HEK293 (cell line): ENCODE measurements at regions not wholly inside any gene's neighbourhood (a gene's known extent, or its start where the extent isn't known, plus 50 kb on each side); places are given as distances from the start of the nearest gene placed in this dataset.

Experiments used
- CTCF ChIA-PET: fragments of 350-600 bp; formaldehyde crosslinking; extraction: SDS; loops from one replicate; lab custom pipeline; 2021; ENCODE audit warnings: antibody characterized with exemption; lab: Yijun Ruan, JAX
- POLR2A ChIA-PET: fragments of 300-600 bp; formaldehyde crosslinking; extraction: SDS; loops from one replicate; lab custom pipeline; 2020; ENCODE audit warnings: antibody characterized with exemption, inconsistent platforms; lab: Yijun Ruan, JAX
- H3K27ac ChIP-seq: fragments of 200-500 bp; sonication (Bioruptor generic); 2 replicates; pipeline ENCODE4 v1.5.1; 2014; ENCODE audit warnings: low read depth, low read length, control low read depth, inconsistent platforms; ENCODE audit errors: extremely low read depth
- H3K36me3 ChIP-seq, 2 experiments: fragments of 200-500 bp in 1 of 2; sonication (Bioruptor generic) in 1 of 2; 1 replicate in 1 of 2; 2 replicates in 1 of 2; pipeline ENCODE4 v1.5.1; 2014 to 2017; ENCODE audit warnings: inconsistent platforms in 2 of 2, low read length in 2 of 2; ENCODE audit not compliant: control insufficient read depth in 2 of 2, insufficient read depth in 1 of 2
- H3K4me1 ChIP-seq: fragments of 200-500 bp; sonication (Bioruptor generic); 2 replicates; pipeline ENCODE4 v1.5.1; 2014; ENCODE audit warnings: mild to moderate bottlenecking, low read length, inconsistent platforms; ENCODE audit not compliant: control insufficient read depth, insufficient read depth
- H3K4me3 ChIP-seq: 2 replicates; pipeline ENCODE4 v1.5.1; 2011; ENCODE audit warnings: low read depth, mild to moderate bottlenecking, control low read depth, low read length, moderate library complexity
- H3K9me3 ChIP-seq: fragments of 200-500 bp; sonication (Bioruptor generic); 2 replicates; pipeline ENCODE4 v1.5.1; 2014; ENCODE audit warnings: low read depth, low read length, inconsistent platforms; ENCODE audit not compliant: control insufficient read depth, insufficient read depth
- EGR2 ChIP-seq: fragments of 450-650 bp; formaldehyde crosslinking; IDR thresholded peaks from 2 replicates; pipeline ENCODE4 v1.5.1; 2016; ENCODE audit warnings: low read depth, missing biosample characterization, missing genetic modification characterization
- ELK4 ChIP-seq: IDR thresholded peaks from 2 replicates; pipeline ENCODE4 v1.6.1; 2011; ENCODE audit warnings: mild to moderate bottlenecking, low read depth, low read length, borderline replicate concordance
- GFI1B ChIP-seq: fragments of 450-650 bp; formaldehyde crosslinking; IDR thresholded peaks from 2 replicates; pipeline ENCODE4 v1.5.1; 2016; ENCODE audit warnings: missing biosample characterization, missing genetic modification characterization
- HOXC10 ChIP-seq: sonication (generic); formaldehyde crosslinking; IDR thresholded peaks from 2 replicates; pipeline ENCODE4 v1.8.1; 2023; ENCODE audit warnings: mild to moderate bottlenecking, missing genetic modification reagents
- PRDM4 ChIP-seq: fragments of 450-650 bp; formaldehyde crosslinking; IDR thresholded peaks from 2 replicates; pipeline ENCODE4 v1.5.1; 2017; ENCODE audit warnings: missing biosample characterization, missing genetic modification characterization
- TSHZ1 ChIP-seq: fragments of 450-650 bp; formaldehyde crosslinking; IDR thresholded peaks from 2 replicates; pipeline ENCODE4 v1.5.1; 2016; ENCODE audit warnings: missing biosample characterization, missing genetic modification characterization, borderline replicate concordance
- ZBTB6 ChIP-seq: fragments of 450-650 bp; formaldehyde crosslinking; IDR thresholded peaks from 2 replicates; pipeline ENCODE4 v1.5.1; 2017; ENCODE audit warnings: missing biosample characterization, missing genetic modification characterization
- ZNF239 ChIP-seq: fragments of 450-650 bp; formaldehyde crosslinking; IDR thresholded peaks from 2 replicates; pipeline ENCODE4 v1.5.1; 2016; ENCODE audit warnings: missing biosample characterization, missing genetic modification characterization
- ZNF335 ChIP-seq: fragments of 450-650 bp; formaldehyde crosslinking; conservative IDR thresholded peaks from 2 replicates; pipeline ENCODE4 v1.5.1; 2016; ENCODE audit warnings: missing biosample characterization, missing genetic modification characterization
- ZNF416 ChIP-seq: fragments of 450-650 bp; formaldehyde crosslinking; IDR thresholded peaks from 2 replicates; pipeline ENCODE4 v1.5.1; 2016; ENCODE audit warnings: missing biosample characterization, missing genetic modification characterization
- ZNF473 ChIP-seq: fragments of 450-650 bp; formaldehyde crosslinking; IDR thresholded peaks from 2 replicates; pipeline ENCODE4 v1.5.1; 2017; ENCODE audit warnings: missing biosample characterization, missing genetic modification characterization
- ZNF488 ChIP-seq: fragments of 450-650 bp; formaldehyde crosslinking; IDR thresholded peaks from 2 replicates; pipeline ENCODE4 v1.5.1; 2016; ENCODE audit warnings: missing biosample characterization, missing genetic modification characterization
- ZNF514 ChIP-seq: fragments of 450-650 bp; formaldehyde crosslinking; IDR thresholded peaks from 2 replicates; pipeline ENCODE4 v1.5.1; 2016; ENCODE audit warnings: missing biosample characterization, missing genetic modification characterization
- ZNF585B ChIP-seq: fragments of 450-650 bp; formaldehyde crosslinking; IDR thresholded peaks from 2 replicates; pipeline ENCODE4 v1.5.1; 2016; ENCODE audit warnings: missing biosample characterization, missing genetic modification characterization
- ZNF596 ChIP-seq: fragments of 450-650 bp; IDR thresholded peaks from 2 replicates; pipeline ENCODE4 v1.5.0; 2018; ENCODE audit warnings: missing biosample characterization, mild to moderate bottlenecking, missing genetic modification characterization, moderate library complexity
- ZNF600 ChIP-seq: fragments of 450-650 bp; formaldehyde crosslinking; IDR thresholded peaks from 2 replicates; pipeline ENCODE4 v1.5.1; 2016; ENCODE audit warnings: missing biosample characterization, missing genetic modification characterization
- ZNF658 ChIP-seq: fragments of 450-650 bp; formaldehyde crosslinking; IDR thresholded peaks from 2 replicates; pipeline ENCODE4; 2016; ENCODE audit warnings: missing biosample characterization, missing genetic modification characterization
- ZNF76 ChIP-seq: fragments of 450-650 bp; formaldehyde crosslinking; IDR thresholded peaks from 2 replicates; pipeline ENCODE4; 2016; ENCODE audit warnings: low read depth, missing biosample characterization, missing genetic modification characterization, borderline replicate concordance
- ZNF776 ChIP-seq: fragments of 450-650 bp; formaldehyde crosslinking; IDR thresholded peaks from 2 replicates; pipeline ENCODE4 v1.5.0; 2017; ENCODE audit warnings: missing biosample characterization, missing genetic modification characterization, borderline replicate concordance
- ZNF843 ChIP-seq: fragments of 450-650 bp; formaldehyde crosslinking; IDR thresholded peaks from 2 replicates; pipeline ENCODE4 v1.5.1; 2016; ENCODE audit warnings: missing biosample characterization, missing genetic modification characterization
- ZSCAN16 ChIP-seq: fragments of 450-650 bp; formaldehyde crosslinking; IDR thresholded peaks from 2 replicates; pipeline ENCODE4 v1.5.1; 2016; ENCODE audit warnings: missing biosample characterization, missing genetic modification characterization

GRCh38 chr4:141807103-141807891 lies 170.9 kb downstream of the IL15 start:
- Histone ChIP-seq H3K9me3 (no peaks in the 10 kb centered on the region), H3K36me3 (no peaks in the 10 kb centered on the region), H3K4me3 (no peak overlapping the region), H3K27ac (no peak overlapping the region), H3K4me1 (no peaks in the 10 kb centered on the region)
- ChIA-PET CTCF (no interaction called here), POLR2A (no interaction called here)
- TF ChIP-seq ZNF239 (tag by site-specific recombination) (no peak), ZNF600 (tag by site-specific recombination) (no peak), ZNF843 (tag by site-specific recombination) (no peak), EGR2 (tag by site-specific recombination) (no peak), ZNF416 (tag by site-specific recombination) (no peak), ZBTB6 (tag by site-specific recombination) (no peak), ZNF76 (no peak), ZNF585B (tag by site-specific recombination) (no peak), GFI1B (no peak), ZNF596 (tag by site-specific recombination) (no peak), ZSCAN16 (tag by site-specific recombination) (no peak)

GRCh38 chr4:141810038-141810711 lies 173.8 kb downstream of the IL15 start:
- ChIA-PET POLR2A (no interaction called here), CTCF (no interaction called here)
- Histone ChIP-seq H3K4me3 (no peak overlapping the region), H3K27ac (no peak overlapping the region), H3K36me3 (no peaks in the 10 kb centered on the region), H3K4me1 (no peaks in the 10 kb centered on the region), H3K9me3 (no peaks in the 10 kb centered on the region)
- TF ChIP-seq ZNF473 (tag by site-specific recombination) (no peak), ZNF335 (peak; percentile 32; the same call in 1 of the 2 replicates)

GRCh38 chr4:141810712-141811375 lies 174.5 kb downstream of the IL15 start:
- H3K36me3 ChIP-seq = no peaks in the 10 kb centered on the region
- POLR2A ChIA-PET = no interaction called here
- no peaks in the 10 kb centered on the region for H3K9me3 ChIP-seq
- no peak overlapping the region for H3K27ac ChIP-seq
- CTCF ChIA-PET = no interaction called here
- no peaks in the 10 kb centered on the region for H3K4me1 ChIP-seq
- H3K4me3 ChIP-seq = no peak overlapping the region
- no peak for TF ChIP-seq ZNF585B (tag by site-specific recombination)
- no peak for TF ChIP-seq ZNF776
- TF ChIP-seq PRDM4 (tag by site-specific recombination) = no peak
- TF ChIP-seq ELK4 = no peak
- TF ChIP-seq TSHZ1 = no peak
- no peak for TF ChIP-seq ZNF488 (tag by site-specific recombination)
- TF ChIP-seq HOXC10 = no peak
- no peak for TF ChIP-seq ZNF514 (tag by site-specific recombination)
- no peak for TF ChIP-seq ZNF658 (tag by site-specific recombination)
